HG03354 (cell line): ENCODE measurements at regions not wholly inside any gene's neighbourhood (a gene's known extent, or its start where the extent isn't known, plus 50 kb on each side); places are given as distances from the start of the nearest gene placed in this dataset.

Experiments used
- ATAC-seq: cut with Tn5 transposase; IDR thresholded peaks from one replicate; pipeline ENCODE4 v1.9.1; 2021; ENCODE audit warnings: mild to moderate bottlenecking; ENCODE audit not compliant: unreplicated experiment, poor library complexity, severe bottlenecking

DNA sequence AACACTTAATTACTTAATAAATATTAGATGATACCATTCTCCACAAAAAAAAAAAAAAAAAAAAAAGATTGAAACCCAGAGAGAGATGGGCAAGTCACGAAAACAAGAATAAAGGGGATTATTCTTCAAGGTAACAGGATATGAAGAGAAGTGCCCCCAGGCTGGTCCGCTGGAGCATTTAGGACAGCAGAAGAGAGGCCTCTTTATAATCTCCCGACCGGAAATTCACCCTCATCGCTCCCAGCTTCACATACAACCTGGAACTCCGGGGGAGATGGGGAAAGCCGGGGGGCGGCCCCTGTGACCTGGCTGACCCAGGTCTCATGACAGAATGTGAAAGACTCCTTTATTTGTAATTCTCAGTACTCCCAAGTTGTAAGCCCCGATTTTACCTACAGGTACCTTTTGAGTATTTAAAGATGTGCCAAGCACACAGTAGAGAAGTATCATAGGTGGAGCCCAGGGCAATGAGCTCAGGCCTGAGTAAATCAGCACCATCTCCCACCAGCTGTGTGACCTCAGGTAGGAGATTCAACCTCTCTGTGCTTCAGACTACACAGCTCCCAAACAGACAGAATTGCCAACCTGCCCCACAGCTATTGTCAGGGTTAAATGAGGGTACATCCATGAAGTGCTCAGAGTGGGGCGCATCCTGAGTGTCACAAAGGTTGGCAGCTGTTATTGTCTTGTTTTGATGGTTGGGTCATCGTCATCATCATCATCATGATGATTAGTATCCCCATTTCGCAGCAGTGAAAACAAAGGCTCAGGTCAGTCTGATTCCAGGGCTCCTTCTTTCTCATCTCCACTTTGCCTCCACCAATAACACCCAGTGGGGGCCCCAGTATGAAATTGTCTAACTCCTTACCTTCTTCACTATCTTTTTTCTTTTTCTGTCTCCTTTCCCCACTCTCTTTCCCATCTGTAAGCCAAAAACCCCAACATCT is 148.4 kb downstream of the PSMG1 start:
- no peak for ATAC-seq

- ATAC-seq = no peak
These were observed 149.2 kb downstream of the PSMG1 start for GRCh38 chr21:39033878-39034589.

DNA sequence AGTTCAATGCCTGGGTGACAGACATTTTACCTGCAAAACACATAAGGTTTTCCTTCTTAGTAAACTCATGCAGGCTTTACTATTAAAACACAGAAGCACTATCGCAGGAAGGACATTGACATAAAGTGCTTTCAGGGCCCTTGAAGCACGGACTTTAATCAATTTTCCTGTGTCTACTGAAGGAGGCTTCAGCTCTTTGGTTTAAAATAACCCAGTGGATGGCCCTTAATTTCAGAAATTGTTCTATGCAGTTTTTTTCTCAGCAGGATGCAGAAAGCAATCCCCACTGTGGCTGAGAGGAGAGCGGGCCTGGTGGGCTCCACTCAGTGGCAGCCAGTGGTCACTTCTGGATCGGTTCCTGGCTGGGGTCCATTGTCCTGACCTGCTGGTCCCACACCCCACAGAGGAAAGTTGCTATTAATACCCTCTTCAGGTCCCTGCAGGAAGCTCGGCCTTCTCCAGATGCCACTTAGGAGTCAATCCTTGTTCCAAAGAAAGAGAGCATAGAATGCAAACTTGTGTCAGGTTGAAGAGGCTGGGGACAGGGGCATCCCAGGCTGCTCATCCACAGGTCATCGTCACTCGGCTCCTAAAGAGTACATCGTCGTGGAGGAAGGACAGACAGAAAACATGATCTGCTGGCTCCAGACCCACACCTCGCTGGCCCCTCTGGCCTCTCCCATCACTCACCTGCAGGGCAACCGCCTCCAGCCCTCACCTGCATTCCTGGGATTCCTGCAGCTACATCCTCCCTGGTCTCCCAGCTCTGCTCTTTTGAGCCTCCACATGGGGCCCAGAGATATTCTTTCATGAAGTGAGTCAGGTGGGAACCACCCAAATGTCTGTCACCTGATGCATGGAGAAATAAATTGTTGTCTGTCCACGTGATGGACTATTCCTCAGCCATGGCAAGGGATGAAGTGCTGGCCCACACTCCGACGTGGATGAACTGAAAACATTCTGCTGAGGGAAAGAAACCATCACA is 153.1 kb downstream of the PSMG1 start:
- ATAC-seq = no peak

DNA sequence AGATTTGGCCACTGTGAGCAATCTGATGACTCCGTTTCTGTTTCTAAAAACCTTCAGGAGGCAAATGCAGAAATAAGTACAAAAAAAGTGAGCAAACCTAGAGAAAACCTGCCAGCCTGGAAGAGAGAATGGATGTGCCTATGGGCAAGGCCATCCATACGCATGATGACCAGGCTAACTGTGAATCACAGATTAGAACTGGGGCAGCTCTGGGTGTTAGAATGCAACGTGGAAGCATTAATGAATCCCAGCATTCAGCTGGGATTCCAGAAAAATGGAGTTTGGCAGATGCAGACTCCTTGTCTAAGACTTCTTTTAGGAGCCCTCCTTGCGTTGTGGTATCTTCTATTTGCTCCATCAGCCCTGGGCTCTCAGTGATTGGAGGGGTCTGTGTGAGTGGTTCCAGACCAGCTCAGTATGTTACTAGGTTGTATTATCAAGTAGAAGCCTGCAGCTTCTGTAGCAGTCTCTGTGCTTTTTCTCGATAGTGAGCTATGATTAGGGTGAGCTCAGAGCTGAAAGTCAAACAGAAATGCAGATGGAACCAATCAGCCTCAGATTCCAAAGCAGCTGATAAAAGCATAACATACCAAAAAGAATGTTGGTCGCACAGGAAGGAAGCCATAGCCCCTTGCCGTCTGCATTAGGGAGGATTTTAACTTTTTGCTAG is 154.0 kb downstream of the PSMG1 start:
- ATAC-seq = no peak

- no peak for ATAC-seq
These were observed 158.1 kb downstream of the PSMG1 start for GRCh38 chr21:39025198-39025597.

DNA sequence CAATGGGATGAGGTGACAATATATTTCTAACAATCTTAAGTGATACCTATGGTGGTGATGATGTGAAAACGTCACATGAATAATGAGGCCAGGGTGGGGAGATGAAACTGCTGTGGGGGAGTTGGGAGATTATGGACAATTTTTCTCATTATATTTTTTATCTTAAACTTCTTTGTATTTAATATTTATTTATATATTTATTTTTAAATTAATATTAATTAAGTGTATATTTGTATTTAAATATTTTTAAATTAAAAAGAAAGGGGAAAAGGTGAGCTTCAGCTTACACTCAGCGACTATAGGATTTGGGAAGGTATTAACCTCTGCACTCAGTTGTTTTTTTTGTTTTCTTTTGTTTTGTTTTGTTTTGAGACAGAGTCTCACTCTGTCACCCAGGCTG is 158.7 kb downstream of the PSMG1 start:
- no peak for ATAC-seq

- no peak for ATAC-seq
These were observed 160.2 kb downstream of the PSMG1 start for GRCh38 chr21:39022863-39023693.

GRCh38 chr21:39022466-39022862 is 160.8 kb downstream of the PSMG1 start:
- no peak for ATAC-seq

GRCh38 chr21:39022035-39022434 is 161.2 kb downstream of the PSMG1 start:
- no peak for ATAC-seq

DNA sequence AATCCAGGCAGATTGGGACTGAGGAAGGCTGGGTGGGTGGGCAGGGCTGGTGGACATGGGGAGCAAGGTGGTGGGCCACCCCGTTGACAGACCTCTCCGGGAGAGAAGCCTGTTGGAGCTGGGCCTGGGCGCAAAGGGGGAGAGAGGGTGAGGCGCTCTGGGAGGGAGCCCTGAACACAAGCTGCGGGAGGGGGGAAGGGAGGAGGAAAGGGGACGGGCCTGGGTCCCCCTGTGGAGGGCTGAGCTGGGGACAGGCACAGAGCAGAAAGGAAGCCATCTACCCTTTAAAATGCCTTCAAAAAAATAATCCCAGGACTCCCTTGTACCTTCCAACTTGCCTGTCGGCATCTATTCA is 161.8 kb downstream of the PSMG1 start:
- ATAC-seq = no peak

DNA sequence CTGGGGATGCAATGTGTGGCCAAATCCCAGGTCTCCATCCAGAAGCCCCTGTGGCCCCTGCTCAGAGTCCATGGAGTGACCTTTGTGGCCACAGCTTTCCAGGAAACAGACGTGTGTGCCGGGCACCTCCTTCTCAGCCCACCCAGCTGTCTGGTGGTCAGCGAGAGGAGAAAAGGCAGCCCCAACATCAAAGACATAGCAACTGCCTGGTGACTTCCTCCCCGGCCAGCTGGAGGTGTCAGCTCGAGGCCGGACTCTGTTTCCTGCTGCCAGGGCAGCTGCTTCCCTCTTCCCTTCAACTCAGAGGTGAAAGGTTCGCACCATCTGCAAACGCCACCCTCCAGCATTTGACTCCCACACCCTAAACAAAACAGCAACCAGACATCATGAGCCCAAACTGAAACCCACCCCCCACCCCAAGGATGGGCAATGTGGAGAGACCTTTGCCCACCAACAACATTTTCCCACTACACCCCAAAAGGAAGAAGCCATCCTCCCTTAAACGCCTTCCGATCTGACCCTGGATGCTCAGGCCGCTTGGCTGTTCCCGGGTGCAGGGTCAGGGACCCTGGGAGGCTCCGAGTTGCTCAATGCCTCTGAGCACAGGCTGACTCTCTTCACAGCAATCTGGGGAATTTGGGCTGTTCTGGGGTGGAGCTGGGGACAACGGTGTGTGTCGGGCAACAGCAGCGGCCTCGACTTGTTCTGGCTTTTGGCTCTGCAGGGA is 162.3 kb downstream of the PSMG1 start:
- no peak for ATAC-seq

DNA sequence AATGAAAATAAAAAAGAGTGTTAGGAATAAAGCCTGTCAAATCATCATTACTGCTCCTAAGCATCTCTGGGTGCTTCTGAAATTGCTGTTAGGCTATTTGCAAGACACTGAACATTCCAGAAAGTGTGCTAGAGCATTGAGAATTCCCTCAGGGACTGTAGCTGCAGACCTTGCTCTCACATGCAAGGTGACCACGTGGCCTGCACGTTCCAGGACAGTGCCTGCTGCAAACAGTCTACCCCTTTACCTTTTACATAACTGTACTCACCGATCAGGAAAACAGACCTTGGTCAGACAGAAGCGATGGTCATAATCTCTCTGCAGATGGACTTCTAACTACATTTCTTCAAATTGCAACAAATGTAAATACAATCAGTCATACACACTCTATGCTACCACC is 164.5 kb downstream of the PSMG1 start:
- no peak for ATAC-seq

DNA sequence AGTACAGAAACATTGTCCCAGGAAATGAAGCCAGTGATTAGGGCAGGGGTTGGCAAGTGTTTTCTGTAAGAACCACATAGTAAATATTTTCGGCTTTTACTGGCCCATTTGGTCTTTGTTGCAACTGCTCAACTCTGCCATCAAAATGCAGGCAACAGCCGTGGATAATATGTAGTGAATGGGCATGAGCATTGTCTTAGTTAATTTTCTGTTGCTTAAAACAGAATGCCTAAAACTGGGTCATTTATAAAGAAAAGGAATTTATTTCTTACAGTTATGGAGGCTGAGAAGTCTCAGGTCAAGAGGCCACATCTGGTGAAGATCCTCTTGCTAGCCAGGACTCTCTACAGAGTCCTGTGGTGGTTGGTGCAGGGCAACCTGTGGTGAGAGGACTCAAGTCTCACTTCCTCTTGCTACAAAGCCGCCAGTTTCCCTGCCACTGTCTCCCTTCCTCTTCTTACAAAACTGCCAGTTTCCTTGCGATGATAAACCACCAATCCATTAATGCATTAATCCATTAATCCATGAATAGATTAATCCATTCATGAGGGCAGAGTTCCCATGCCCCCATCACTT is 166.4 kb downstream of the PSMG1 start:
- peak; percentile 97 for ATAC-seq

- no peak for ATAC-seq
These were observed 168.5 kb downstream of the PSMG1 start for GRCh38 chr21:39014747-39015146.

- no peak for ATAC-seq
These were observed 170.7 kb downstream of the PSMG1 start for GRCh38 chr21:39012326-39013230.

DNA sequence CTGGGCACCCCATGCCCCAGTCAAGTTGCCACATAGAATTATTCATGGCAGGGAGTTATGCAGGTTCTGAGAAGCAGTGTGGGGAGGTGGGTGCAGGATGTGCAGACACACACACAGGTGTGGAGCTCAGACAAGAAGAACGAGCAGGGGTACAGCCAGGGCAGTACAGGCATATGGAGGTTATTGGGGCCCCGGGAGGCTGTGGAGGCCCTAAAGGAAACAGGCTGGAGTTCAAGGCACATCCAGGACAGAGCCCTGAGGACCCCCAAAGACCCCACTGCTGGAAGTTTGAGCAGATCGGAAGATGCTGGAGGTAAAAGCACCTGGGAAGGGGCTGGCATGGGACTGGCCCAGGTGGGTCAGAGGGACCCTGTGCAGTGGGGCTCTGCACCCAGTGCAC is 171.3 kb downstream of the PSMG1 start:
- ATAC-seq = no peak
